ENCODE measurements at regions not wholly inside any gene's neighbourhood (a gene's known extent, or its start where the extent isn't known, plus 50 kb on each side); places are given as distances from the start of the nearest gene placed in this dataset.
"Not testable (repeated sequence)": the region's sequence is repeated elsewhere in the genome, so short reads cannot be mapped to it uniquely, and the experiment has no call there.

- Mint-ChIP-seq H3K27me3 (ENCODE audit: low read depth) (no peaks in the 10 kb centered on the region), H3K27ac (no peak overlapping the region), H3K4me1 (ENCODE audit: low read depth) (no peaks in the 10 kb centered on the region), H3K4me3 (no peak overlapping the region), H3K9me3 (ENCODE audit: insufficient read depth) (peaks cover 13% of the 10 kb centered on the region), H3K36me3 (ENCODE audit: low read depth) (no peaks in the 10 kb centered on the region)
- no peak for ATAC-seq
- ChIA-PET CTCF (no interaction called here), POLR2A (no interaction called here)
- DNase-seq: no peak
Measured at GRCh38 chr13:67554746-67555452, 324.8 kb upstream of the PCDH9 start.

GRCh38 chr13:67554286-67554685 is 324.1 kb upstream of the PCDH9 start:
- no peak for DNase-seq
- ChIA-PET CTCF (no interaction called here), POLR2A (no interaction called here)
- H3K36me3 Mint-ChIP-seq (ENCODE audit: low read depth): no peaks in the 10 kb centered on the region
- peaks cover 13% of the 10 kb centered on the region for H3K9me3 Mint-ChIP-seq (ENCODE audit: insufficient read depth)
- no peak overlapping the region for H3K27ac Mint-ChIP-seq
- no peak overlapping the region for H3K4me3 Mint-ChIP-seq
- no peak for ATAC-seq
- no peaks in the 10 kb centered on the region for H3K27me3 Mint-ChIP-seq (ENCODE audit: low read depth)
- no peaks in the 10 kb centered on the region for H3K4me1 Mint-ChIP-seq (ENCODE audit: low read depth)

GRCh38 chr13:67549331-67549730 is 319.2 kb upstream of the PCDH9 start:
- Mint-ChIP-seq H3K27me3 (ENCODE audit: low read depth) (no peaks in the 10 kb centered on the region), H3K4me1 (ENCODE audit: low read depth) (no peaks in the 10 kb centered on the region), H3K4me3 (no peak overlapping the region), H3K36me3 (ENCODE audit: low read depth) (no peaks in the 10 kb centered on the region), H3K9me3 (ENCODE audit: insufficient read depth) (no peaks in the 10 kb centered on the region), H3K27ac (no peak overlapping the region)
- ChIA-PET CTCF (no interaction called here), POLR2A (no interaction called here)
- DNase-seq (no peak), ATAC-seq (no peak)

GRCh38 chr13:67538906-67539305 is 308.8 kb upstream of the PCDH9 start:
- Mint-ChIP-seq H3K27ac (no peak overlapping the region), H3K27me3 (ENCODE audit: low read depth) (no peaks in the 10 kb centered on the region), H3K9me3 (ENCODE audit: insufficient read depth) (peaks cover 2% of the 10 kb centered on the region), H3K36me3 (ENCODE audit: low read depth) (no peaks in the 10 kb centered on the region), H3K4me1 (ENCODE audit: low read depth) (no peaks in the 10 kb centered on the region), H3K4me3 (no peak overlapping the region)
- CTCF ChIA-PET: no interaction called here
- POLR2A ChIA-PET: no interaction called here
- no peak for ATAC-seq
- no peak for DNase-seq

- no peaks in the 10 kb centered on the region for H3K36me3 Mint-ChIP-seq (ENCODE audit: low read depth)
- CTCF ChIA-PET: no interaction called here
- POLR2A ChIA-PET: no interaction called here
- no peak overlapping the region for H3K4me3 Mint-ChIP-seq
- H3K27me3 Mint-ChIP-seq (ENCODE audit: low read depth): no peaks in the 10 kb centered on the region
- H3K9me3 Mint-ChIP-seq (ENCODE audit: insufficient read depth): peaks cover 14% of the 10 kb centered on the region
- DNase-seq: no peak
- no peaks in the 10 kb centered on the region for H3K4me1 Mint-ChIP-seq (ENCODE audit: low read depth)
- no peak overlapping the region for H3K27ac Mint-ChIP-seq
- no peak for ATAC-seq
Measured at GRCh38 chr13:67520886-67521285, 290.8 kb upstream of the PCDH9 start.

- ATAC-seq (no peak), DNase-seq (no peak)
- Mint-ChIP-seq H3K4me3 (no peak overlapping the region), H3K36me3 (ENCODE audit: low read depth) (no peaks in the 10 kb centered on the region), H3K27me3 (ENCODE audit: low read depth) (no peaks in the 10 kb centered on the region), H3K9me3 (ENCODE audit: insufficient read depth) (peaks cover 9% of the 10 kb centered on the region), H3K4me1 (ENCODE audit: low read depth) (no peaks in the 10 kb centered on the region), H3K27ac (no peak overlapping the region)
- CTCF ChIA-PET: no interaction called here
- POLR2A ChIA-PET: no interaction called here
Measured at GRCh38 chr13:67519356-67519755, 289.2 kb upstream of the PCDH9 start.

- DNase-seq (no peak), ATAC-seq (no peak)
- H3K4me1 Mint-ChIP-seq (ENCODE audit: low read depth): no peaks in the 10 kb centered on the region
- no peak overlapping the region for H3K27ac Mint-ChIP-seq
- H3K9me3 Mint-ChIP-seq (ENCODE audit: insufficient read depth): peaks cover 4% of the 10 kb centered on the region
- no peaks in the 10 kb centered on the region for H3K27me3 Mint-ChIP-seq (ENCODE audit: low read depth)
- ChIA-PET CTCF (no interaction called here), POLR2A (no interaction called here)
- H3K36me3 Mint-ChIP-seq (ENCODE audit: low read depth): no peaks in the 10 kb centered on the region
- no peak overlapping the region for H3K4me3 Mint-ChIP-seq
Measured at GRCh38 chr13:67518785-67519184, 288.6 kb upstream of the PCDH9 start.

- Mint-ChIP-seq H3K9me3 (ENCODE audit: insufficient read depth) (peaks cover 4% of the 10 kb centered on the region), H3K4me1 (ENCODE audit: low read depth) (no peaks in the 10 kb centered on the region), H3K27me3 (ENCODE audit: low read depth) (no peaks in the 10 kb centered on the region), H3K36me3 (ENCODE audit: low read depth) (no peaks in the 10 kb centered on the region), H3K27ac (no peak overlapping the region), H3K4me3 (no peak overlapping the region)
- ChIA-PET CTCF (no interaction called here), POLR2A (no interaction called here)
- DNase-seq (no peak), ATAC-seq (no peak)
Measured at GRCh38 chr13:67515895-67516294, 285.8 kb upstream of the PCDH9 start.

GRCh38 chr13:67509018-67509417 is 278.9 kb upstream of the PCDH9 start:
- POLR2A ChIA-PET: no interaction called here
- no peaks in the 10 kb centered on the region for H3K4me1 Mint-ChIP-seq (ENCODE audit: low read depth)
- no peak for DNase-seq
- no peak for ATAC-seq
- no peaks in the 10 kb centered on the region for H3K27me3 Mint-ChIP-seq (ENCODE audit: low read depth)
- CTCF ChIA-PET: no interaction called here
- no peak overlapping the region for H3K4me3 Mint-ChIP-seq
- peaks cover 13% of the 10 kb centered on the region for H3K9me3 Mint-ChIP-seq (ENCODE audit: insufficient read depth)
- H3K27ac Mint-ChIP-seq: no peak overlapping the region
- no peaks in the 10 kb centered on the region for H3K36me3 Mint-ChIP-seq (ENCODE audit: low read depth)

GRCh38 chr13:67508275-67508674 is 278.1 kb upstream of the PCDH9 start:
- H3K4me3 Mint-ChIP-seq; H3K36me3 Mint-ChIP-seq (ENCODE audit: low read depth); H3K4me1 Mint-ChIP-seq (ENCODE audit: low read depth); H3K27ac Mint-ChIP-seq; H3K27me3 Mint-ChIP-seq (ENCODE audit: low read depth); ATAC-seq; CTCF ChIA-PET; POLR2A ChIA-PET; DNase-seq: not testable (repeated sequence)
- H3K9me3 Mint-ChIP-seq (ENCODE audit: insufficient read depth): peaks cover 13% of the 10 kb centered on the region

GRCh38 chr13:67506407-67506806 is 276.3 kb upstream of the PCDH9 start:
- Mint-ChIP-seq H3K9me3 (ENCODE audit: insufficient read depth) (peaks cover 13% of the 10 kb centered on the region), H3K27ac (no peak overlapping the region), H3K27me3 (ENCODE audit: low read depth) (no peaks in the 10 kb centered on the region), H3K36me3 (ENCODE audit: low read depth) (no peaks in the 10 kb centered on the region), H3K4me1 (ENCODE audit: low read depth) (no peaks in the 10 kb centered on the region), H3K4me3 (no peak overlapping the region)
- ChIA-PET CTCF (no interaction called here), POLR2A (no interaction called here)
- ATAC-seq: no peak
- DNase-seq: no peak

GRCh38 chr13:67505376-67505775 is 275.2 kb upstream of the PCDH9 start:
- H3K4me3 Mint-ChIP-seq: no peak overlapping the region
- no peak overlapping the region for H3K27ac Mint-ChIP-seq
- ChIA-PET POLR2A (no interaction called here), CTCF (no interaction called here)
- no peaks in the 10 kb centered on the region for H3K4me1 Mint-ChIP-seq (ENCODE audit: low read depth)
- ATAC-seq: no peak
- peaks cover 13% of the 10 kb centered on the region for H3K9me3 Mint-ChIP-seq (ENCODE audit: insufficient read depth)
- H3K36me3 Mint-ChIP-seq (ENCODE audit: low read depth): no peaks in the 10 kb centered on the region
- no peak for DNase-seq
- no peaks in the 10 kb centered on the region for H3K27me3 Mint-ChIP-seq (ENCODE audit: low read depth)

GRCh38 chr13:67498948-67499347 is 268.8 kb upstream of the PCDH9 start:
- H3K36me3 Mint-ChIP-seq (ENCODE audit: low read depth): no peaks in the 10 kb centered on the region

More at GRCh38 chr13:67498948-67499347, 268.8 kb upstream of the PCDH9 start:
- ChIA-PET CTCF (no interaction called here), POLR2A (no interaction called here)
- DNase-seq: no peak
- Mint-ChIP-seq H3K27me3 (ENCODE audit: low read depth) (no peaks in the 10 kb centered on the region), H3K4me1 (ENCODE audit: low read depth) (no peaks in the 10 kb centered on the region), H3K9me3 (ENCODE audit: insufficient read depth) (peaks cover 11% of the 10 kb centered on the region), H3K27ac (no peak overlapping the region), H3K4me3 (no peak overlapping the region)
- no peak for ATAC-seq
